ENCODE measurements at regions not wholly inside any gene's neighbourhood (a gene's known extent, or its start where the extent isn't known, plus 50 kb on each side); places are given as distances from the start of the nearest gene placed in this dataset.
A peak's percentile ranks its signal among the peaks of the same experiment; 100 is the strongest.

DNA sequence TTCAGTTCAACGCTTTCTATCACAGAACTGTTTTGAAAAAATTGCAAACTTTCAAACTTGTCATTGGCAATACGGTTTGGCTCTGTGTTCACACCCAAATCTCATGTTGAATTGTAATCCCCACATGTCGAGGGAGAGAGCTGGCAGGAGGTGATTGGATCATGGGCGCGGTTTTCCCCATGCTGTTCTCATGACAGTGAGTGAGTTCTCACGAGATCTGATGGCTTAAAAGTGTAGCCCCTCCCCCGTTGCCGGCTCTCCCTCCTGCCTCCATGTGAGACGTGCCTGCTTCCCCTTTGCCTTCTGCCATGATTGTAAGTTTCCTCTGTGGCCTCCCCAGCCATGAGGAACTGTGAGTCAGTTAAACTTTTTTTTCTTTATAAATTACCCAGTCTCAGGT is 1144.0 kb downstream of the BRD1 start:
- no peak for DNase-seq (ENCODE audit: low read depth)

DNA sequence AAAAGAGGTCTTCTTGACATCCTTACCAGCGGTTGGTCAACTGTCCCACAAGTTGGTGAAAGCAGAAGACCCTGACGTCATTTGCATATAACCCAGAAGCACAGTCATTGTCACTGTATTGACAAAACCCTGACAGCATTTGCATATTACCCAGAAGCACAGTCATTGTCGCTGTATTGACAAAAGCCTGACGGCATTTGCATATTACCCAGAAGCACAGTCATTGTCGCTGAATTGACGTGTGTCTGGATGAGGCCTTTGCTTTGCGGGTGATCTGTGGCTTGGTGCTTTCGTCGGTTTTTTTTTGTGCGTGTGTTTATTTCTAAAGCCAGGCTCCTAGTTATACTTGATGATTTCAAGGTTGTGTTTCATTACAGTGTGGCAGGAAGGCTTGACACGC is 1145.2 kb downstream of the BRD1 start:
- no peak for DNase-seq (ENCODE audit: low read depth)

- no peak for DNase-seq (ENCODE audit: low read depth)
Measured at GRCh38 chr22:48680601-48681000, 1147.1 kb downstream of the BRD1 start.

DNA sequence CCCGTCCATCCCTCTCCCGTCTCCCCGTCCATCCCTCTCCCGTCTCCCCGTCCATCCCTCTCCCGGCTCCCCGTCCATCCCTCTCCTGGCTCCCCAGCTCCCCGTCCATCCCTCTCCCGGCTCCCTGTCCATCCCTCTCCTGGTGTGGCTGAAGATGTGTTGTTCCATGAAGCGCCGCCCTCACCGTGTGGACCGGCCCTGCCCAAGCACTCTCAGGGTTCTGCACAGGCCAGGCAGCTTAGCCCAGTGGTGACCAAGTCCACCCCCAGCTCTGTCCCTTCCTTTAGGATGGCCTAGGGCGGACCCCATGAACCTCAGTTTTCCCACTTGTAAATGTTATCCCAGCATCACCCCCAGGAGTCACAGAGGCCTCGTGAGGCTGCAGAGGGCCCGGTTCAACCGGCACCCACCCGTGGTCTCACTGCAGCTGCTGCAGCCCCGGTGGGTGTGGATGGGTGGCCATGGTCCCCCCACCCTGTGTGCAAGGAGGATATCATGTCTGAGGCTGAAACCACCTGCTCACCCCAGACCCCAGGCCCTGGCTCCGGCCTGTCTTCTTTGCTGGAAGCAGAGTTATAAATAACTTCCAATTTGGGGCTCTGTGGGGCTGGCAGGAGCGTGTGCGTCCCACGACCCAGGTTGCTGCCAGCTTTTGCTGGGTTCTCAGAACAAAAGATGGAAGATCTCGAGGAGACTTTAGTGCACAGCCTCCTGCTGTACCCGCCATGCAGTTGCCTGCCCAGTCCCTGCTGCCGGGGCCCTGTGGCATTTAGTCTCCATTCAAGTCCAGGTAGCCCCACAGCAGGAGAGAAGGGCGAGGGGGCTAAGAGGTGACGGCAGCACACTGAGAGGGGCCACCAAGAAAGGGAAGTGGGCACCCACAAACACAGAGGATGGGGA is 1147.8 kb downstream of the BRD1 start:
- DNase-seq (ENCODE audit: low read depth): no peak

DNA sequence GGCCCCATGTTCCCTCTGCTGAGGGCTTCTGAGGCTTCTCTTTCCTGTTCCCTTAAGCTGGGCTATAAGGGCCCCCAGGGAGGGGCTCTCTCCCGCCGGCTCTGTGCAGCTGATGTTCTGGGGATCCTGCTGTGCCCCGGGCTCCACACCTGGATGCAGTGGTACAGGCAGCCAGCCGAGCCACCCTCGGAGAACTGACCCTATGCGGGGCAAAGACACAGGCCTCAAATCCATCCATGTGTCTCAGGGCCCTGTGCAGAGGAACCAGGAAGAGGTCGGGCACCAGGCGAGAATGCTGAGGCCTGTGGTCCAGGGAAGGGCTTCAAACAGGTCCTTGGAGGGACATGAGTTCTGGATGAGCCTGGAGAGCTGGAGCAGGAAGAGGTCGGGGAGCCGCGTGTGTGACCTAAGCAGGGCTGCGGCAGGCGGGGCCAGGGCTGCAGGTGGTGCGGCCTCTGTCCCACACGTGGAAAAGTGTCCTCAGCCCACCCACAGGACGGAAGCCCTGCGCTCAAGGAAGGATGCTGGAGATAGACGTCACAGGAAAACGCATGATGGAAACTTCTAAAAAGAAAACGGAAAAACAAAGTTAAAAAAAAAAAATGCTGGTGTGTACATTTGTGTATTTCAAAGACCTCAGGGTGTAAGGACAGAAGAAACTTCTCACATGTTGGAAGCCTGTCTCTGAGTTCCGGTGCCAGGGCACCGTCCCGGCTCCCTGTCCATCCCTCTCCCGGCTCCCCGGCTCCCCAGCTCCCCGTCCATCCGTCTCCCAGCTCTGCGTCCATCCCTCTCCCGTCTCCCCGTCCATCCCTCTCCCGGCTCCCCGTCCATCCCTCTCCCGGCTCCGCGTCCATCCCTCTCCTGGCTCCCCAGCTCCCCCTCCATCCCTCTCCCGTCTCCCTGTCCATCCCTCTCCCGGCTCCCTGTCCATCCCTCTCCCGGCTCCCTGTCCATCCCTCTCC is 1149.2 kb downstream of the BRD1 start:
- DNase-seq (ENCODE audit: low read depth): no peak

- no peak for DNase-seq (ENCODE audit: low read depth)
Measured at GRCh38 chr22:48677621-48678020, 1150.1 kb downstream of the BRD1 start.

GRCh38 chr22:48677168-48677520 is 1150.5 kb downstream of the BRD1 start:
- DNase-seq (ENCODE audit: low read depth): no peak

DNA sequence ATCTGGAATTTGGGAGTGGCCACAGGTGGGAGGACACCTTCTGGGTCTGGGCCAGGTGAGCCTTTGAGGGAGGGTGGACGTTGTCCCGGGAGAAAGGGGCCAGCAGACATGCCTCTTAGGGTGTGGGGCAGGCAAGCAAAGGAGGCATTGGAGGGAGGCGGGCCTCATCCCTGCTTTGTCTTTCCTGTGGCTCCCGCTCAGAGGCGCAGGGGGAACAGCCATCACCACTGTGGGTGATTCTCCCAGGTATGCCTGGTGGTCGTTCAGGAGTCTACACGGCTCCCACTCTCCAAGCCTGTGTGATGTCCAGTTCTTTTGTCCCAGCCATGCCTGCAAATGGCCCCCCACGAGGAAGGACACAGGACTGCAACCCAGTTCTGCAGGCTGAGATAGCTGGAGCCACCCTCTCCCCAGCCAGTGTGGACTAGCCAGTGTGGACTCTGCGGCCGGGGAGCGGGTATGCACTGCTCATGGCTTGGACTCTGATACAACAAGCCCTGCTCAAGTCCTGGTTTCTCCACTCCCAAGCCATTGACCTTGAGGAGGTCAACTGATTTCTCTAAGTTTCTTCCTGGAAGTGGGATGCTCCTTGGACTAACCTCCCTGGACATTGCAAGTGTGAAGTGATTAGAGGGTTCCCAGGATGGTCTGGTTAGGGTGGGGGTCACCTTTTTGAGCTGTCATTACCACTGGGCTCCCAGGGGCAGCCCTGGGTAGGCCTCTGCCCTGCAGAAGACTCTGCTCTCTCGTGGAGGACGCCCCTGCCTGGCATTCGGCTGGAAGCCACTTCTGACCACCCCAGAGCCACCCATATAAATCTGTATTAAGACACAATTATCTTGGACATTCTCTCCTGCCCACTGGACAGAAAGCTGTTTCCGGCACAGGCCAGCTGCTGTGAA is 1151.2 kb downstream of the BRD1 start:
- no peak for DNase-seq (ENCODE audit: low read depth)

DNA sequence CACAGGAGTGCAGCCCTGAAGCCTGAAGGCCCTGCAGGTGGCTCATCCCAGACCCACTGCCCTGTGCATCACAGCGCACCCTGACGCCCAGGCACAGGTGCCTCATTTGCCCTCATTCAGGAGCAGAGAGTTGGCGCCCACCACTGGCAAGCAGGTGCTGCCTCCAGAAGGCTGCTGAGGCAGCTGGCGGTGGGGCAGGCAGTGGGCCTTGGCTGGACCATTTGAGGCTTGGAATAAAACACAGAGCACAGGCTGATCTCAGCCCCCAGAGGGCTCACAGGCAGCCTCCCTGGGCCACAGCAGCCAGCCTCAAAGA is 1151.9 kb downstream of the BRD1 start:
- DNase-seq (ENCODE audit: low read depth): no peak

DNA sequence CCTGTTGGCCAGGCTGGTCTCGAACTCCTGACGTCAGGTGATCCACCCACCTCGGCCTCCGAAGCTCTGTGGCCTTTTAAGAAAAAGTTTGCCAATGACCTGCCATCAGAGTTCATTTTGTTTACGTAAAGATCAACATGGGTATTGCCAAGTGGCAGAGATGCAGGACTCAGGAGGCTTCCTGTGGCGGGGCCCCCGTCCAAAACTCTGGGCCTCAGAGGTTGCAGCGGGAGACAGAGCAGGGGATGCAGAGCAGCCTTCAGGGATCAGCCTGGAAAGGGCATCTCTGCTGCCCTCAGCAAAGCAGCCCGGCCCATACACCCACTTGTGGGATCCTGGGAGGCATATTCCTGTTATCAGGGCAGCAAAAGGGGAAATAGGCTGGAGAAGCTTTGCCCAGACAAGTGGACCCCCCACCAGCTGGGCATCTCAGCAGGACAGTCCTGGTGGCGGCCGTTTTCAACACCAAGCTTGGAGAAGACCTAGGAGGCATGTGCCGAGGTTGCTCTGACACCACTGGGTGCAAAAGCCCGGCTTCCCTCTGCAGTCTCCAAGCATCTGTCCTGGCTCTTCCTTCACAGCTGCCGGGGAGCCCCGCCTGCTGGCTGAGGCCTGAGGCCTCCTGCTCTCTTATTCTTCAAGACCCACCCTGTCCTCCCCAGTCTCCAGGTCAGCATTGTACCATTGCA is 1152.4 kb downstream of the BRD1 start:
- DNase-seq (ENCODE audit: low read depth): no peak

- DNase-seq (ENCODE audit: low read depth): no peak
Measured at GRCh38 chr22:48673806-48674500, 1153.7 kb downstream of the BRD1 start.

GRCh38 chr22:48672387-48672786 is 1155.3 kb downstream of the BRD1 start:
- no peak for DNase-seq (ENCODE audit: low read depth)

- DNase-seq (ENCODE audit: low read depth): no peak
Measured at GRCh38 chr22:48670731-48671130, 1156.9 kb downstream of the BRD1 start.

GRCh38 chr22:48669986-48670716 is 1157.5 kb downstream of the BRD1 start:
- no peak for DNase-seq (ENCODE audit: low read depth)

GRCh38 chr22:48669226-48669625 is 1158.4 kb downstream of the BRD1 start:
- DNase-seq (ENCODE audit: low read depth): no peak

- DNase-seq (ENCODE audit: low read depth): no peak
Measured at GRCh38 chr22:48667289-48667688, 1160.4 kb downstream of the BRD1 start.

DNA sequence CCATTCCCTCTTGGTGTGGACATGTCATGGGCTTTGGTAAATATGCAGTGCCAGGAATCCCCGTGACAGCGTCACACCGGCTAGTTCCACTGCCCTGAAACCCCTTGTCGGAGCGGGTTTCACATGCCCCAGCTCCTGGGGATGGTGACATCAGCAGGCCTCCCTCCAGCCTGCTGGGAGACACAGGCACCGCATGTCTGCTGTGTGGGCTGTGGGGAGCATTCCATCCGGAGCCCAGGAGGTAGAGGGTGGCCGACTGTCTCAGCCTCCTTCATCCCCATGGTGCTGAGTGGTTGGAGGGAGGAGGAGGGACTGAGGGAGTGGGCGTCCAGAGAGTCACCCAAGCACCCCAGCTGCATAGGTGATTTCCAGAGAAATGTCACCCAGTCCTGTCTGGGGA is 1161.1 kb downstream of the BRD1 start:
- DNase-seq (ENCODE audit: low read depth): peak; percentile 29

DNA sequence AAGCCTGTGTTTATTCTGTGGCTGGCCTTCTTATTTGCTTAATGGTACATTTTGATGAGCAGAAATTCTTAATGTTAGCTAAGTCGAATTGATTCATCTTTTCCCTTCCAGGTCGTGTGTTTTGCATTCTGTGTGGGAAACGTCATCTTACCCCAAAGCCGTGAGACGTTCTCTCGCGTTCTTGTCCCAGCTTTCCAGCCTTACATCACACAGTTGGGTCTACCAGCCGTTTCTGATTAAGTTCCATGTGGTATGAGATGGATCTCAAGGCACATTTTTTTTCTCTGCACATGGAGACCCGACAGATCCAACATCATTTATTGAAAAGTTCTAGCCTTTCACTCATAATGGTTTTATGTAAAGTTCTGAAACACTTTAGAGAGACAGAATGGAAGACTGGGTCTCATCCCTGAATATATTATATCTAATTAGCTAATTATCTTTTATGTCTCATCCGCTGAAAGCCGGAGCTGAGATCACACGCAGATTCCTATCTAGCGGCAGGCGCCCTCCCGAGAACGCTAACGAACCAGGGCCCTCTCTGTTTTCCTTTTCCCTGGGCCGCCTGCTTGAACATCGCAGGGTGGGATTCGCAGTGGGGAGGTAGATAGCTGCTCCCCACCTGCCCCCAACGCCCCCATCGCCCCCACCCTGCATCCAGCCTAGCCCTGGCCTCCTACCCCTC is 1162.2 kb downstream of the BRD1 start:
- DNase-seq (ENCODE audit: low read depth): no peak

GRCh38 chr22:48664586-48664985 is 1163.1 kb downstream of the BRD1 start:
- DNase-seq (ENCODE audit: low read depth): no peak
